Thyroid gland (tissue), 4 donors: ENCODE measurements at regions not wholly inside any gene's neighbourhood (a gene's known extent, or its start where the extent isn't known, plus 50 kb on each side); places are given as distances from the start of the nearest gene placed in this dataset.

Experiments
- DNase-seq, 2 donors: peaks; one replicate each; pipeline ENCODE4 v3.0.0-alpha.2; 2019
- H3K27ac ChIP-seq, 3 donors: fragments of 200-600 bp; sonication (generic); 1 replicate in 2 of 3; 2 replicates in 1 of 3; pipeline ENCODE4 v1.5.1; 2016 to 2019; ENCODE audit warnings: mild to moderate bottlenecking in 1 of 3, moderate library complexity in 1 of 3
- H3K27me3 ChIP-seq: fragments of 200-600 bp; sonication (generic); one replicate; pipeline ENCODE4 v1.5.1; 2019
- H3K36me3 ChIP-seq, 2 donors: fragments of 200-600 bp; sonication (generic); one replicate each; pipeline ENCODE4 v1.5.1; 2016 to 2019
- H3K4me1 ChIP-seq, 2 donors: fragments of 200-600 bp; sonication (generic); one replicate each; pipeline ENCODE4 v1.5.1; 2017 to 2019
- H3K4me3 ChIP-seq, 3 donors: fragments of 200-600 bp; sonication (generic); replicated peaks in 1 of 3; 1 replicate in 2 of 3; 2 replicates in 1 of 3; pipeline ENCODE4 v1.5.1; 2016; ENCODE audit warnings: mild to moderate bottlenecking in 1 of 3
- H3K9me3 ChIP-seq: fragments of 200-600 bp; sonication (generic); one replicate; pipeline ENCODE4 v1.5.1; 2017
- CTCF ChIP-seq, 6 experiments: fragments of 200-600 bp in 3 of 6; fragments of 450-650 bp in 3 of 6; sonication (generic) in 3 of 6; IDR thresholded peaks; one replicate each; pipeline ENCODE4 v1.5.1; 2016 to 2019; ENCODE audit warnings: antibody characterized with exemption in 6 of 6, mild to moderate bottlenecking in 2 of 6, inconsistent platforms in 1 of 6, moderate library complexity in 1 of 6
- POLR2A ChIP-seq, 2 donors: fragments of 450-650 bp; IDR thresholded peaks; one replicate each; pipeline ENCODE4 v1.6.1; 2017; ENCODE audit warnings: antibody characterized with exemption in 2 of 2, mild to moderate bottlenecking in 2 of 2, moderate library complexity in 1 of 2
- WGBS, 2 donors: methylation state at CpG; one replicate each; pipeline ENCODE4 v1.1.5; 2017; 5-methylcytosine and 5-hydroxymethylcytosine counted together
- intact Hi-C: fragments of 100-400 bp; cut with DNase I; formaldehyde crosslinking; loops from one replicate; pipeline ENCODE4 v1.15.1; 2023

GRCh38 chr9:80359941-80360881, 788.4 kb downstream of the TLE4 start:
- intact Hi-C loops, result no loop called here
- Histone ChIP-seq H3K27me3 (no peaks in the 10 kb centered on the region), H3K9me3 (no peaks in the 10 kb centered on the region), H3K36me3 (no peaks in the 10 kb centered on the region), H3K4me1 (no peaks in the 10 kb centered on the region), H3K27ac (no peak overlapping the region), H3K4me3 (no peak overlapping the region)
- no peak for DNase-seq
- 95 to 98% methylated on average over 27 to 30 of the region's 35 CpGs for WGBS, 2 donors
- TF ChIP-seq CTCF (IDR thresholded peaks at IDR 0.05) (no peak), POLR2A (IDR thresholded peaks at IDR 0.05) (no peak)

GRCh38 chr9:80359291-80359690, 787.5 kb downstream of the TLE4 start:
- Histone ChIP-seq H3K9me3 (no peaks in the 10 kb centered on the region), H3K4me3 (no peak overlapping the region), H3K36me3 (no peaks in the 10 kb centered on the region), H3K27me3 (no peaks in the 10 kb centered on the region), H3K4me1 (no peaks in the 10 kb centered on the region), H3K27ac (no peak overlapping the region)
- no peak for TF ChIP-seq POLR2A (IDR thresholded peaks at IDR 0.05)
- no peak for TF ChIP-seq CTCF (IDR thresholded peaks at IDR 0.05)
- no peak for DNase-seq
- WGBS, 2 donors, result 91 to 92% methylated on average over 5 to 10 of the region's 11 CpGs
- intact Hi-C loops, result no loop called here

GRCh38 chr9:80352967-80353366, 781.2 kb downstream of the TLE4 start:
- H3K9me3 ChIP-seq, result no peaks in the 10 kb centered on the region
- no peak overlapping the region for H3K27ac ChIP-seq
- no peaks in the 10 kb centered on the region for H3K36me3 ChIP-seq
- no peak overlapping the region for H3K4me3 ChIP-seq
- H3K4me1 ChIP-seq, result no peaks in the 10 kb centered on the region
- TF ChIP-seq CTCF (IDR thresholded peaks at IDR 0.05) (no peak), POLR2A (IDR thresholded peaks at IDR 0.05) (no peak)
- no peaks in the 10 kb centered on the region for H3K27me3 ChIP-seq
- DNase-seq, result no peak
- 91 to 93% methylated on average over 2 of the region's 2 CpGs for WGBS, 2 donors
- intact Hi-C loops, result no loop called here

GRCh38 chr9:80351612-80352011, 779.8 kb downstream of the TLE4 start:
- no peaks in the 10 kb centered on the region for H3K36me3 ChIP-seq
- no peak overlapping the region for H3K27ac ChIP-seq
- no peaks in the 10 kb centered on the region for H3K9me3 ChIP-seq
- H3K27me3 ChIP-seq, result no peaks in the 10 kb centered on the region
- TF ChIP-seq POLR2A (IDR thresholded peaks at IDR 0.05) (no peak), CTCF (IDR thresholded peaks at IDR 0.05) (no peak)
- intact Hi-C loops, result no loop called here
- 78 to 83% methylated on average over 1 of the region's 1 CpG for WGBS, 2 donors
- no peak overlapping the region for H3K4me3 ChIP-seq
- no peaks in the 10 kb centered on the region for H3K4me1 ChIP-seq
- DNase-seq, result no peak

- Histone ChIP-seq H3K4me1 (peaks cover 0 to 4% of the 10 kb centered on the region in 2 donors), H3K4me3 (no peak overlapping the region), H3K9me3 (no peaks in the 10 kb centered on the region), H3K27ac (no peak overlapping the region), H3K27me3 (no peaks in the 10 kb centered on the region), H3K36me3 (no peaks in the 10 kb centered on the region)
- no peak for TF ChIP-seq POLR2A (IDR thresholded peaks at IDR 0.05)
- no peak for TF ChIP-seq CTCF (IDR thresholded peaks at IDR 0.05)
- DNase-seq, result peak in 1 of 2 donors; percentile 8
- whole genome bisulfite sequencing, 2 donors, result 73 to 75% methylated on average over 3 of the region's 3 CpGs
- intact Hi-C loops, result no loop called here
Measured at GRCh38 chr9:80326105-80326504, 754.3 kb downstream of the TLE4 start.
